K562 (cell line): ENCODE measurements at regions not wholly inside any gene's neighbourhood (a gene's known extent, or its start where the extent isn't known, plus 50 kb on each side); places are given as distances from the start of the nearest gene placed in this dataset.

ENCODE experiments used
- ATAC-seq: fragments of 200-7000 bp; cut with Tn5 transposase; 3 replicates; pipeline ENCODE4 v1.9.1; 2020; ENCODE audit warnings: moderate library complexity
- BruUV-seq: library from RNA; stranded (reverse); fragments of 400-500 nt; replicated peaks from 2 replicates; lab custom pipeline; 2021; lab: Mats Ljungman, UMichigan
- CTCF ChIA-PET: fragments of 300-600 bp; formaldehyde crosslinking; extraction: SDS; loops from one replicate; lab custom pipeline; 2021; ENCODE audit warnings: low intra/inter-chr PET ratio; lab: Yijun Ruan, JAX
- POLR2A ChIA-PET: fragments of 300-600, 350-650 bp; sonication (Branson Sonifier 250); formaldehyde crosslinking; extraction: SDS; loops from one replicate; lab custom pipeline; 2021; ENCODE audit warnings: antibody characterized with exemption, inconsistent platforms; lab: Yijun Ruan, JAX
- DNase-seq, 4 experiments: peaks; one replicate each; pipeline versions ENCODE4 v3.0.0 to v3.0.0-alpha.2; 2011 to 2018; ENCODE audit warnings: low spot score in 3 of 4, mixed read lengths in 3 of 4; ENCODE audit errors: extremely low read depth in 1 of 4
- FAIRE-seq: peaks from 2 replicates; lab custom pipeline; 2011; peaks lifted over from hg19 to GRCh38; lab: Jason Lieb, UNC
- H2AFZ ChIP-seq: 2 replicates; pipeline ENCODE4 v1.6.0; 2011; ENCODE audit warnings: low read depth, low read length, control low read depth, inconsistent platforms
- H3K27ac ChIP-seq: fragments of 200-600 bp; 3 replicates; pipeline ENCODE4 v1.8.0; 2011; ENCODE audit warnings: low read depth, mild to moderate bottlenecking, control low read depth, inconsistent platforms, low read length, moderate library complexity, mixed read lengths; ENCODE audit errors: extremely low read depth
- H3K27me3 ChIP-seq, 2 experiments: fragments of 300-600 bp in 1 of 2; 2 replicates in 1 of 2; 3 replicates in 1 of 2; pipeline versions ENCODE4 v1.6.0 to v1.8.0; 2011; ENCODE audit warnings: inconsistent platforms in 2 of 2, low read length in 2 of 2, mild to moderate bottlenecking in 1 of 2, mixed read lengths in 1 of 2, moderate library complexity in 1 of 2; ENCODE audit not compliant: control insufficient read depth in 2 of 2, insufficient read depth in 2 of 2
- H3K36me3 ChIP-seq: fragments of 300-600 bp; 3 replicates; pipeline ENCODE4 v1.8.0; 2011; ENCODE audit warnings: mild to moderate bottlenecking, low read length, inconsistent platforms; ENCODE audit not compliant: control insufficient read depth, insufficient read depth
- H3K4me1 ChIP-seq, 2 experiments: fragments of 200-600 bp in 1 of 2; replicated peaks in 1 of 2; 2 replicates in 1 of 2; 3 replicates in 1 of 2; pipeline versions ENCODE4 v1.5.1 to v1.8.0; 2011; ENCODE audit warnings: inconsistent platforms in 2 of 2, low read length in 2 of 2, mild to moderate bottlenecking in 1 of 2, mixed read lengths in 1 of 2, moderate library complexity in 1 of 2; ENCODE audit not compliant: control insufficient read depth in 2 of 2, insufficient read depth in 2 of 2
- H3K4me2 ChIP-seq: 2 replicates; pipeline ENCODE4 v1.6.1; 2011; ENCODE audit warnings: low read length, control low read depth, inconsistent platforms, mixed read lengths; ENCODE audit not compliant: insufficient read depth
- H3K4me3 ChIP-seq: fragments of 200-600 bp; sonication (generic), shearing (Covaris generic); 2 replicates; pipeline ENCODE4 v1.5.1; 2016; ENCODE audit warnings: control low read depth, inconsistent platforms
- H3K79me2 ChIP-seq: fragments of 200-600 bp; 3 replicates; pipeline ENCODE4 v1.8.0; 2011; ENCODE audit warnings: low read length, inconsistent platforms; ENCODE audit not compliant: control insufficient read depth, insufficient read depth
- H3K9ac ChIP-seq, 2 experiments: 2 replicates each; pipeline versions ENCODE4 v1.6.0 to v1.6.1; 2011; ENCODE audit warnings: low read depth in 2 of 2, low read length in 2 of 2, control low read depth in 1 of 2, inconsistent platforms in 1 of 2, mild to moderate bottlenecking in 1 of 2, mixed read lengths in 1 of 2; ENCODE audit not compliant: insufficient read depth in 1 of 2
- H3K9me1 ChIP-seq: one replicate; pipeline ENCODE4 v1.6.0; 2011; ENCODE audit warnings: inconsistent platforms, mild to moderate bottlenecking, low read length, moderate library complexity; ENCODE audit not compliant: control insufficient read depth, insufficient read depth
- H3K9me3 ChIP-seq: replicated peaks from 2 replicates; pipeline ENCODE4 v1.5.1; 2011; ENCODE audit warnings: low read depth, low read length, inconsistent platforms; ENCODE audit not compliant: control insufficient read depth, insufficient read depth
- H4K20me1 ChIP-seq: replicated peaks from 2 replicates; pipeline ENCODE4 v1.6.1; 2011; ENCODE audit warnings: low read length, inconsistent platforms, mixed read lengths; ENCODE audit not compliant: control insufficient read depth, insufficient read depth
- EHMT2 ChIP-seq: fragments of 450-650 bp; IDR thresholded peaks from 2 replicates; pipeline ENCODE4 v1.6.1; 2018; ENCODE audit warnings: antibody characterized with exemption
- PTBP1 ChIP-seq: fragments of 200-400 bp; formaldehyde crosslinking; IDR thresholded peaks from 2 replicates; pipeline ENCODE4 v1.6.1; 2017; ENCODE audit warnings: low read depth, low read length
- WGBS: fragments of 100-300 bp; shearing (Covaris generic); methylation state at CpG from one replicate; pipeline ENCODE4 v1.1.6; 2016; ENCODE audit warnings: low coverage, mixed read lengths; ENCODE audit not compliant: insufficient coverage; ENCODE audit errors: missing lambda C conversion rate; 5-methylcytosine and 5-hydroxymethylcytosine counted together
- in situ Hi-C: fragments of 300-500 bp; cut with MboI; formaldehyde crosslinking; loops from 4 replicates; pipeline ENCODE4 v1.15.0; 2018; ENCODE audit warnings: inconsistent platforms, mixed read lengths
- intact Hi-C: fragments of 100-400 bp; cut with micrococcal nuclease; formaldehyde crosslinking; loops from 2 replicates; pipeline ENCODE4 v1.14.2; 2022
- TF ChIP-seq, protein P1 (sequence below): sonication (generic); formaldehyde crosslinking; IDR thresholded peaks from 2 replicates; pipeline ENCODE4 v1.8.1; 2023; ENCODE audit warnings: missing genetic modification reagents, mild to moderate bottlenecking, borderline replicate concordance
- TF ChIP-seq, protein P2 (sequence below): fragments of 250-450 bp; sonication (Bioruptor Pico); IDR thresholded peaks from 2 replicates; pipeline ENCODE4 v1.4.0; 2020
- TF ChIP-seq, protein P3 (sequence below): fragments of 200-800 bp; sonication (Bioruptor generic); IDR thresholded peaks from 2 replicates; pipeline ENCODE4 v1.6.1; 2016; ENCODE audit warnings: missing genetic modification characterization, missing compliant biosample characterization

DNA sequence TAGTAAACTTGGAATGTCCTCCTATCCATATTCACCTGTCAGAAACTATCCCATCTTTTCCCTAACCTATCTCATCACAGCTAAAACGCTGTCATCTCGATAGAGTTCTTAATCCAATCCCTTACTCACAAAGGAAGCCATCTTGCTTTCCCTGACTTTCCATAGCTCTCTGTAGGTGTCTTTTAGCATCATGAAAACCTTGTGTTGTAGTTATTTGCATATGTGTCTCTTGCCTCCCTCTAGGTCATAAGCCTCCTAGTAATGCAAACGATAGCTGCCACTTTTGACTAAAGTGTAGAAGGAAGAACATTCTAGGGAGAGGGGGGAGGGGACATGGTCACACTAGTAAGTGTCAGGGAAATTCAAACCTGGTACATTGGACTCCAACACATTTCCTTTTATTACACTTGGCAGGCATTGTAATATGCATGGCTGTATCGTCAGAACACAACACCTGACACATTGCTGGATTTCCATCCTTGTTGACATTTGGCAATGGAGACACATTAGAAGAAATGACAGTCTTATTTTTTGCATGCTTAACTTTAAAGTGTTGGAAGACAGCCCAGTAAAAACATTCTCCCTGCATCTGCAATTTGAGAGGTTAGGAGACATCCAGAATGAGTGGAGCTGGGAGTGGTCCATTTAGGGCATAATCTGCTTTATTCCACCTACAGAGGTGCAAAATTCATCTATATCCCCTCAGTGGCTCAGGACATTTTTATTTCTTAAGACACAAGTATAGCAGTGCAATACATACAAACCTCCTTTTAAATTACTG is 283.4 kb downstream of the HAO1 start (continued):
- TF ChIP-seq, protein P1, sequence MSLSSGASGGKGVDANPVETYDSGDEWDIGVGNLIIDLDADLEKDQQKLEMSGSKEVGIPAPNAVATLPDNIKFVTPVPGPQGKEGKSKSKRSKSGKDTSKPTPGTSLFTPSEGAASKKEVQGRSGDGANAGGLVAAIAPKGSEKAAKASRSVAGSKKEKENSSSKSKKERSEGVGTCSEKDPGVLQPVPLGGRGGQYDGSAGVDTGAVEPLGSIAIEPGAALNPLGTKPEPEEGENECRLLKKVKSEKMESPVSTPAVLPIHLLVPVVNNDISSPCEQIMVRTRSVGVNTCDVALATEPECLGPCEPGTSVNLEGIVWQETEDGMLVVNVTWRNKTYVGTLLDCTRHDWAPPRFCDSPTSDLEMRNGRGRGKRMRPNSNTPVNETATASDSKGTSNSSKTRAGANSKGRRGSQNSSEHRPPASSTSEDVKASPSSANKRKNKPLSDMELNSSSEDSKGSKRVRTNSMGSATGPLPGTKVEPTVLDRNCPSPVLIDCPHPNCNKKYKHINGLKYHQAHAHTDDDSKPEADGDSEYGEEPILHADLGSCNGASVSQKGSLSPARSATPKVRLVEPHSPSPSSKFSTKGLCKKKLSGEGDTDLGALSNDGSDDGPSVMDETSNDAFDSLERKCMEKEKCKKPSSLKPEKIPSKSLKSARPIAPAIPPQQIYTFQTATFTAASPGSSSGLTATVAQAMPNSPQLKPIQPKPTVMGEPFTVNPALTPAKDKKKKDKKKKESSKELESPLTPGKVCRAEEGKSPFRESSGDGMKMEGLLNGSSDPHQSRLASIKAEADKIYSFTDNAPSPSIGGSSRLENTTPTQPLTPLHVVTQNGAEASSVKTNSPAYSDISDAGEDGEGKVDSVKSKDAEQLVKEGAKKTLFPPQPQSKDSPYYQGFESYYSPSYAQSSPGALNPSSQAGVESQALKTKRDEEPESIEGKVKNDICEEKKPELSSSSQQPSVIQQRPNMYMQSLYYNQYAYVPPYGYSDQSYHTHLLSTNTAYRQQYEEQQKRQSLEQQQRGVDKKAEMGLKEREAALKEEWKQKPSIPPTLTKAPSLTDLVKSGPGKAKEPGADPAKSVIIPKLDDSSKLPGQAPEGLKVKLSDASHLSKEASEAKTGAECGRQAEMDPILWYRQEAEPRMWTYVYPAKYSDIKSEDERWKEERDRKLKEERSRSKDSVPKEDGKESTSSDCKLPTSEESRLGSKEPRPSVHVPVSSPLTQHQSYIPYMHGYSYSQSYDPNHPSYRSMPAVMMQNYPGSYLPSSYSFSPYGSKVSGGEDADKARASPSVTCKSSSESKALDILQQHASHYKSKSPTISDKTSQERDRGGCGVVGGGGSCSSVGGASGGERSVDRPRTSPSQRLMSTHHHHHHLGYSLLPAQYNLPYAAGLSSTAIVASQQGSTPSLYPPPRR (CRISPR knock-in tag): no peak
- TF ChIP-seq PTBP1: no peak
- TF ChIP-seq, protein P2, sequence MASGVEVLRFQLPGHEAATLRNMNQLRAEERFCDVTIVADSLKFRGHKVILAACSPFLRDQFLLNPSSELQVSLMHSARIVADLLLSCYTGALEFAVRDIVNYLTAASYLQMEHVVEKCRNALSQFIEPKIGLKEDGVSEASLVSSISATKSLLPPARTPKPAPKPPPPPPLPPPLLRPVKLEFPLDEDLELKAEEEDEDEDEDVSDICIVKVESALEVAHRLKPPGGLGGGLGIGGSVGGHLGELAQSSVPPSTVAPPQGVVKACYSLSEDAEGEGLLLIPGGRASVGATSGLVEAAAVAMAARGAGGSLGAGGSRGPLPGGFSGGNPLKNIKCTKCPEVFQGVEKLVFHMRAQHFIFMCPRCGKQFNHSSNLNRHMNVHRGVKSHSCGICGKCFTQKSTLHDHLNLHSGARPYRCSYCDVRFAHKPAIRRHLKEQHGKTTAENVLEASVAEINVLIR (CRISPR knock-in tag): no peak

DNA sequence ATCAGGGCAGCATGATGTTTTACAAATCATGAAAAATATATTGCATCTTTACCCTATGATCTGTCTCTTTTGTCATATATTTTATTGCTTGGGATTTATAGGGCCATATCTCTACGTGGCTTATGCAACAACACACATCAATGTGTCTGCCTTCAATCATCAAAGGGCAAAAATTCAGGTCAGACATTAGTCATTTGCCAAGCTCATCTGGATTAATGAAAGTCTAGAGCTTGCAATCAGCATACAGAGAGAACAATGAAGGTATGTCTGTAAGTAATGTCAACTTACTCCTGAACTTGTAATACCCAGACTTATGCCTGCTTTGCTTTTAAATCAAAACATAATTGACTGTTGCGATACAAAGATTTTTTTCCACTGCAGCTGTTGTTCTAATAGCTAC is 282.7 kb downstream of the HAO1 start:
- no peak overlapping the region for H3K9ac ChIP-seq
- H4K20me1 ChIP-seq: no peaks in the 10 kb centered on the region
- in situ Hi-C loops: no loop called here
- no peak overlapping the region for H3K4me3 ChIP-seq
- FAIRE-seq (no peak), ATAC-seq (no peak), DNase-seq (no peak)
- H3K27me3 ChIP-seq: no peaks in the 10 kb centered on the region
- H3K36me3 ChIP-seq: no peaks in the 10 kb centered on the region
- no peaks in the 10 kb centered on the region for H3K79me2 ChIP-seq
- ChIA-PET CTCF (no interaction called here), POLR2A (no interaction called here)
- WGBS: 0% methylated on average over 2 of the region's 2 CpGs
- no peak overlapping the region for H3K27ac ChIP-seq
- no peak overlapping the region for H3K4me2 ChIP-seq
- no peaks in the 10 kb centered on the region for H3K9me1 ChIP-seq
- no TSS peak for BruUV-seq
- H3K9me3 ChIP-seq: no peaks in the 10 kb centered on the region
- intact Hi-C loops: no loop called here
- TF ChIP-seq EHMT2: no peak
- TF ChIP-seq, protein P3, sequence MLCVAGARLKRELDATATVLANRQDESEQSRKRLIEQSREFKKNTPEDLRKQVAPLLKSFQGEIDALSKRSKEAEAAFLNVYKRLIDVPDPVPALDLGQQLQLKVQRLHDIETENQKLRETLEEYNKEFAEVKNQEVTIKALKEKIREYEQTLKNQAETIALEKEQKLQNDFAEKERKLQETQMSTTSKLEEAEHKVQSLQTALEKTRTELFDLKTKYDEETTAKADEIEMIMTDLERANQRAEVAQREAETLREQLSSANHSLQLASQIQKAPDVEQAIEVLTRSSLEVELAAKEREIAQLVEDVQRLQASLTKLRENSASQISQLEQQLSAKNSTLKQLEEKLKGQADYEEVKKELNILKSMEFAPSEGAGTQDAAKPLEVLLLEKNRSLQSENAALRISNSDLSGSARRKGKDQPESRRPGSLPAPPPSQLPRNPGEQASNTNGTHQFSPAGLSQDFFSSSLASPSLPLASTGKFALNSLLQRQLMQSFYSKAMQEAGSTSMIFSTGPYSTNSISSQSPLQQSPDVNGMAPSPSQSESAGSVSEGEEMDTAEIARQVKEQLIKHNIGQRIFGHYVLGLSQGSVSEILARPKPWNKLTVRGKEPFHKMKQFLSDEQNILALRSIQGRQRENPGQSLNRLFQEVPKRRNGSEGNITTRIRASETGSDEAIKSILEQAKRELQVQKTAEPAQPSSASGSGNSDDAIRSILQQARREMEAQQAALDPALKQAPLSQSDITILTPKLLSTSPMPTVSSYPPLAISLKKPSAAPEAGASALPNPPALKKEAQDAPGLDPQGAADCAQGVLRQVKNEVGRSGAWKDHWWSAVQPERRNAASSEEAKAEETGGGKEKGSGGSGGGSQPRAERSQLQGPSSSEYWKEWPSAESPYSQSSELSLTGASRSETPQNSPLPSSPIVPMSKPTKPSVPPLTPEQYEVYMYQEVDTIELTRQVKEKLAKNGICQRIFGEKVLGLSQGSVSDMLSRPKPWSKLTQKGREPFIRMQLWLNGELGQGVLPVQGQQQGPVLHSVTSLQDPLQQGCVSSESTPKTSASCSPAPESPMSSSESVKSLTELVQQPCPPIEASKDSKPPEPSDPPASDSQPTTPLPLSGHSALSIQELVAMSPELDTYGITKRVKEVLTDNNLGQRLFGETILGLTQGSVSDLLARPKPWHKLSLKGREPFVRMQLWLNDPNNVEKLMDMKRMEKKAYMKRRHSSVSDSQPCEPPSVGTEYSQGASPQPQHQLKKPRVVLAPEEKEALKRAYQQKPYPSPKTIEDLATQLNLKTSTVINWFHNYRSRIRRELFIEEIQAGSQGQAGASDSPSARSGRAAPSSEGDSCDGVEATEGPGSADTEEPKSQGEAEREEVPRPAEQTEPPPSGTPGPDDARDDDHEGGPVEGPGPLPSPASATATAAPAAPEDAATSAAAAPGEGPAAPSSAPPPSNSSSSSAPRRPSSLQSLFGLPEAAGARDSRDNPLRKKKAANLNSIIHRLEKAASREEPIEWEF (CRISPR knock-in tag): no peak
- no peak overlapping the region for H2AFZ ChIP-seq
- H3K4me1 ChIP-seq: no peaks in the 10 kb centered on the region
